ENCODE measurements at regions not wholly inside any gene's neighbourhood (a gene's known extent, or its start where the extent isn't known, plus 50 kb on each side); places are given as distances from the start of the nearest gene placed in this dataset.

DNA sequence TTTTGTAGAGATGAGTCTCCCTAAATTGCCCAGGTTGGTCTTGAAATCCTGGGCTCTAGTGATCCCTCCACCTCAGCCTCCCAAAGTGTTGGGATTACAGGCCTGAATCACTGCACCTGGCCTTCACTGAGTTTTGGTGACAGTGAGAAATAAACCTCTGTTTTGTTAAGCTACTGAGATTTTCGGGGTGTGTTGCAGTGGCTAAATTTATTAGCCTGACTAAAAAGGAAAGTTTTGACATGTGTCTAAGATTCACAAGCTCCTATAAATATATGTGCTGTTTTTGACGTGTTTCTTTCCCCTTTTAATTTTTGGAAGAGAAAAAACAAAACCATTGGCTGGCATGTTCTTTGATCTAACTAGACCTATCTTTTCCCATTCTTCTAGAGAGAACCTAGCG is 190.5 kb upstream of the MC4R start:
- TF ChIP-seq, protein P1, sequence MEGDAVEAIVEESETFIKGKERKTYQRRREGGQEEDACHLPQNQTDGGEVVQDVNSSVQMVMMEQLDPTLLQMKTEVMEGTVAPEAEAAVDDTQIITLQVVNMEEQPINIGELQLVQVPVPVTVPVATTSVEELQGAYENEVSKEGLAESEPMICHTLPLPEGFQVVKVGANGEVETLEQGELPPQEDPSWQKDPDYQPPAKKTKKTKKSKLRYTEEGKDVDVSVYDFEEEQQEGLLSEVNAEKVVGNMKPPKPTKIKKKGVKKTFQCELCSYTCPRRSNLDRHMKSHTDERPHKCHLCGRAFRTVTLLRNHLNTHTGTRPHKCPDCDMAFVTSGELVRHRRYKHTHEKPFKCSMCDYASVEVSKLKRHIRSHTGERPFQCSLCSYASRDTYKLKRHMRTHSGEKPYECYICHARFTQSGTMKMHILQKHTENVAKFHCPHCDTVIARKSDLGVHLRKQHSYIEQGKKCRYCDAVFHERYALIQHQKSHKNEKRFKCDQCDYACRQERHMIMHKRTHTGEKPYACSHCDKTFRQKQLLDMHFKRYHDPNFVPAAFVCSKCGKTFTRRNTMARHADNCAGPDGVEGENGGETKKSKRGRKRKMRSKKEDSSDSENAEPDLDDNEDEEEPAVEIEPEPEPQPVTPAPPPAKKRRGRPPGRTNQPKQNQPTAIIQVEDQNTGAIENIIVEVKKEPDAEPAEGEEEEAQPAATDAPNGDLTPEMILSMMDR (conservative IDR thresholded peaks at IDR 0.05; ENCODE audit: low read depth, low read length) = no peak

DNA sequence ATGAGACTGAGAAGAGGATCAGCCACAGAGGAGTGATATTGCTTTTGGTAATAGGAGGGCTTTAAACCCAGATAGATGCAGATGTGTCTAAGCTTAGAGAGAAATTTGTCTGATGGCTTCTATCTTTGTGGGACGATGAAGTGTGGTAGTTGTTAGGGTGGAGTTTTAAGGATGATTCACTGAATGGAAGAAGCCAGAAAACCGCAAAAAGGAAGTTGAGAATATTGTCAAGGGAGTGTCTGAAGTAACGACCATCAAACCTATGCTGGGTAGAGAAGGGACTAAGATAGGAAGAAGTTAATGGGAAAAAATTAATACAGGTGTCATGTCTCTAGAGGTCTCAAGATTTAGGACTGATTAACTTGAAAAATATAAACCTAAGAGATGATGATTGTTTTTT is 195.6 kb upstream of the MC4R start:
- TF ChIP-seq, protein P1 (conservative IDR thresholded peaks at IDR 0.05; ENCODE audit: low read depth, low read length) = no peak
- no peak overlapping the region for H3K4me3 ChIP-seq (ENCODE audit: low read length)
- DNase-seq (ENCODE audit: low read depth) = no peak

More for the DNA sequence above, 190.5 kb upstream of the MC4R start:
- H3K4me3 ChIP-seq (ENCODE audit: low read length) = no peak overlapping the region
- DNase-seq (ENCODE audit: low read depth) = no peak

DNA sequence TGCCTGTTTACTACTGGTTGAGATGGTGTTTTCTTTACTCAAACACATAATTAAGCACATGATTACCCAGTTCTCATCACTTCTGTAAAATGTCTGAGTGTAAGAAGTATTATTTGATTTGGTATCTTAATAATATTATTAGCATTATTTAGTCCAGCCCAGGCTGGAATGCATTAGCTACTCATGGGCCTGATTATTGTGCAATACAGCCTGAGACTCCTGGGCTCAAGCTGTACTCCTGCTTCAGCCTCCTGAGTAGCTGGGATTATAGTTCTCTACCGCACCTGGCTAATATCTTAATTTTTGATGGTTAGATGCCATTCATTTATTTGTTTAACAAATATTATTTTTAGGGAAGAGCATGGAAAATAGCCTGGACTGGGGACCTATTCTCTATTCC is 197.6 kb upstream of the MC4R start:
- no peak overlapping the region for H3K4me3 ChIP-seq (ENCODE audit: low read length)
- DNase-seq (ENCODE audit: low read depth) = no peak
- TF ChIP-seq, protein P1 (conservative IDR thresholded peaks at IDR 0.05; ENCODE audit: low read depth, low read length) = no peak

DNA sequence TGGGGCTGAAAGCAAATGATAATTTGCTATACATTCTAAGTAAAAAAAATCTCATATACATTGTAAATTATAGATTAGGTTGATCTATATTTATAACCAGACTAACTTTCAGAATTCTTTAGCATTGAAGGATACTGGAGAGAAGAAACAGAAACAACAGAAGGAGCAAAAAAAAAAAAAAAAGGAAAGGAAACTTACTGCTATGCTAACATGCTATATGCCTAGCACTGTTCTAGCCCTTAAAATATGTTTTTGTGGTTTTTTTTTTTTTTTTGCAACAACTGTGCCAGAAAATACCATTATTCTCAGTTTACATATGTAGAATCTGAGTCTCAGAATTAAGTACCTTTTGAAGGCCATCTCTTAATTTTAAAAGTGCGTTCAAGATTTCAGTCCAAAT is 204.9 kb upstream of the MC4R start:
- H3K4me3 ChIP-seq (ENCODE audit: low read length) = no peak overlapping the region
- no peak for DNase-seq (ENCODE audit: low read depth)
- TF ChIP-seq, protein P1 (conservative IDR thresholded peaks at IDR 0.05; ENCODE audit: low read depth, low read length) = no peak

DNA sequence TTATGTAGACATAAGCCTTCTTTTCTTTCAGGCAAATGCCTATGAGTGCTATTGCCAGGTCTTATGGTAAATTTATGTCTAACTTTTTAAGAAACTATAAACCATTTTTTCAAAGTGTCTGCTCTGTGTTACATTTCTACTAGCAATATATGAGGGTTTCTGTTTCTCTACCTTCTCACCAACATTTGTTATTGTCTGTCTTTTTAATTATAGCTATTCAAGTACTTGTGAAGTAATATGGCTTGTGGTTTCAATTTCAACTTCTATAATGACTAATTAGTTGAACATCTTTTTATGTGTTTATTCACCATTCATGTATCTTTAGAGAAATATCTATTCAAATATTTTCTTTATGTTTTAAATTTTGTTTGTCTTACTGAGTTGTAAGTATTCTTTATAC is 213.1 kb upstream of the MC4R start:
- TF ChIP-seq, protein P1 (conservative IDR thresholded peaks at IDR 0.05; ENCODE audit: low read depth, low read length) = no peak
- no peak for DNase-seq (ENCODE audit: low read depth)
- H3K4me3 ChIP-seq (ENCODE audit: low read length) = no peak overlapping the region

DNA sequence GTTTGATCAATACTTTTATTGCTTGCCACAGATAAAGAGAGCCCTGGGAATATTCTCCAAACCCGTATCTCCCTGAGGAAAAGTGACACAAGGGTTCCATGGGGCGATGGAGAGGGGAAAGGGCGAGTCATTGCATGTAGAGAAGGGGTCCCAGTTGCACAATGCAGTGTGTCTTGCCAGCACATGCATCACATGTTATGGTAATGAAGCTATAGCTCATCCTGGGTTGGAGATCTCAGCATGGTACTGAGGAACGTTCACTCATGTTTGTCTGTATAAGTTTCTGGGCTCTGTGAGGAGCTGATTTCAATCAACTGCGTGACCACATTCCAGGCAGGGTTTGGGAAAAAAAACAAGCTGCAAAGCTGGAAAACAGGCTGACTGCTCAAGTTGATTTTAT is 220.7 kb upstream of the MC4R start:
- TF ChIP-seq, protein P1 (conservative IDR thresholded peaks at IDR 0.05; ENCODE audit: low read depth, low read length) = no peak
- no peak overlapping the region for H3K4me3 ChIP-seq (ENCODE audit: low read length)

DNA sequence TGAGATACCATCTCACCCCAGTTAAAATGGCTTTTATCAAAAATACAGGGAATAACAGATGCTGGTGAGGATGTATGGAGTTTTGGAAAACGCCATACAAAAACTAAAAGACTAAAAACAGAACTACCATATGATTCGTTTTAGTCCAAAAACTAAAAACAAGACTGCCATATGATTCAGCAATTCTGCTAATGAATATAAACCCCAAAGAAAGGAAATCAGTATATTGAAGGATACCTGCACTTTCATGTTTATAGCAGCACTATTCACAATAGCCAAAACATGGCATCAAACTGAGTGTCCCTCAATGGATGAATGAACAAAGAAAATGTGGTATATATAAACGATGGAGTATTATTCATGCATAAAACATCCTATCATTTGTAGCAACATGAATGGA is 224.4 kb upstream of the MC4R start:
- DNase-seq (ENCODE audit: low read depth) = no peak
- TF ChIP-seq, protein P1 (conservative IDR thresholded peaks at IDR 0.05; ENCODE audit: low read depth, low read length) = no peak
- H3K4me3 ChIP-seq (ENCODE audit: low read length) = no peak overlapping the region

More for the DNA sequence above, 220.7 kb upstream of the MC4R start:
- DNase-seq (ENCODE audit: low read depth) = peak; percentile 73
